IMR-90 (cell line): ENCODE measurements at regions not wholly inside any gene's neighbourhood (a gene's known extent, or its start where the extent isn't known, plus 50 kb on each side); places are given as distances from the start of the nearest gene placed in this dataset.

Experiments used
- ATAC-seq: fragments of 200-7000 bp; cut with Tn5 transposase; 2 replicates; pipeline ENCODE4 v1.9.1; 2020; ENCODE audit warnings: low read depth, mild to moderate bottlenecking, moderate library complexity
- BruUV-seq: library from RNA; stranded (reverse); fragments of 400-500 nt; replicated peaks from 2 replicates; lab custom pipeline; 2021; lab: Mats Ljungman, UMichigan
- CTCF ChIA-PET: fragments of 300-600 bp; formaldehyde crosslinking; extraction: SDS; loops from one replicate; lab custom pipeline; 2021; ENCODE audit warnings: antibody characterized with exemption; lab: Yijun Ruan, JAX
- POLR2A ChIA-PET: fragments of 300-600 bp; sonication (Branson Sonifier 250); formaldehyde crosslinking; loops from one replicate; lab custom pipeline; 2022; ENCODE audit warnings: antibody characterized with exemption; ENCODE audit not compliant: unreplicated experiment; lab: Charles Lee
- DNase-seq: peaks from one replicate; pipeline ENCODE4 v3.0.0; 2013
- H2AFZ ChIP-seq: replicated peaks from 2 replicates; pipeline ENCODE3; 2013; ENCODE audit warnings: low read length, mild to moderate bottlenecking; ENCODE audit not compliant: poor library complexity
- H2AK5ac ChIP-seq: 2 replicates; pipeline ENCODE4 v1.6.1; 2013; ENCODE audit warnings: low read depth, low read length, inconsistent platforms
- H2AK9ac ChIP-seq: replicated peaks from 2 replicates; pipeline ENCODE3; 2013; ENCODE audit warnings: mild to moderate bottlenecking, low read depth, low read length, moderate library complexity; ENCODE audit not compliant: poor library complexity
- H2BK120ac ChIP-seq: 2 replicates; pipeline ENCODE4 v1.6.1; 2013; ENCODE audit warnings: low read depth, low read length, inconsistent platforms
- H2BK15ac ChIP-seq: 3 replicates; pipeline ENCODE4 v1.6.1; 2013; ENCODE audit warnings: low read depth, low read length, inconsistent platforms
- H2BK20ac ChIP-seq: 2 replicates; pipeline ENCODE4 v1.6.1; 2013; ENCODE audit warnings: low read depth, mild to moderate bottlenecking, inconsistent platforms, low read length, moderate library complexity
- H2BK5ac ChIP-seq: 2 replicates; pipeline ENCODE4 v1.6.1; 2013; ENCODE audit warnings: mild to moderate bottlenecking, low read depth, low read length, inconsistent platforms; ENCODE audit not compliant: poor library complexity, severe bottlenecking
- H3K14ac ChIP-seq: replicated peaks from 2 replicates; pipeline ENCODE4 v1.6.1; 2013; ENCODE audit warnings: low read depth, low read length, inconsistent platforms
- H3K18ac ChIP-seq: 2 replicates; pipeline ENCODE4 v1.6.1; 2013; ENCODE audit warnings: low read depth, low read length, control low read depth
- H3K23ac ChIP-seq: 2 replicates; pipeline ENCODE4 v1.6.1; 2013; ENCODE audit warnings: low read depth, low read length, inconsistent platforms
- H3K27ac ChIP-seq: 2 replicates; pipeline ENCODE4 v1.5.1; 2013; ENCODE audit warnings: mild to moderate bottlenecking, control low read depth, low read length; ENCODE audit not compliant: insufficient read depth
- H3K27me3 ChIP-seq: 2 replicates; pipeline ENCODE4 v1.6.1; 2013; ENCODE audit warnings: low read length; ENCODE audit not compliant: control insufficient read depth, insufficient read depth
- H3K36me3 ChIP-seq: 2 replicates; pipeline ENCODE4 v1.6.1; 2013; ENCODE audit warnings: low read length, mixed read lengths; ENCODE audit not compliant: control insufficient read depth, insufficient read depth
- H3K4ac ChIP-seq: 2 replicates; pipeline ENCODE4 v1.6.1; 2013; ENCODE audit warnings: low read depth, low read length, inconsistent platforms
- H3K4me1 ChIP-seq: 2 replicates; pipeline ENCODE4 v1.6.1; 2013; ENCODE audit warnings: low read length, mixed read lengths; ENCODE audit not compliant: control insufficient read depth, insufficient read depth
- H3K4me2 ChIP-seq: 2 replicates; pipeline ENCODE4 v1.6.1; 2013; ENCODE audit warnings: low read depth, mild to moderate bottlenecking, control low read depth, low read length, moderate library complexity
- H3K4me3 ChIP-seq: 2 replicates; pipeline ENCODE4 v1.5.1; 2013; ENCODE audit warnings: low read depth, mild to moderate bottlenecking, control low read depth, low read length, moderate library complexity; ENCODE audit not compliant: insufficient read depth
- H3K56ac ChIP-seq: 2 replicates; pipeline ENCODE4 v1.6.1; 2013; ENCODE audit warnings: low read length, inconsistent platforms; ENCODE audit not compliant: insufficient read depth; ENCODE audit errors: extremely low read depth
- H3K79me1 ChIP-seq, 2 experiments: 2 replicates each; pipeline ENCODE4 v1.6.1; 2013; ENCODE audit warnings: low read length in 2 of 2, inconsistent platforms in 1 of 2, low read depth in 1 of 2
- H3K9ac ChIP-seq: 2 replicates; pipeline ENCODE4 v1.6.1; 2013; ENCODE audit warnings: low read depth, low read length, control low read depth
- H3K9me1 ChIP-seq: 2 replicates; pipeline ENCODE4 v1.6.1; 2013; ENCODE audit warnings: low read length, inconsistent platforms; ENCODE audit not compliant: insufficient read depth
- H3K9me3 ChIP-seq: 2 replicates; pipeline ENCODE4 v1.6.1; 2013; ENCODE audit warnings: low read length; ENCODE audit not compliant: control insufficient read depth, insufficient read depth
- H4K20me1 ChIP-seq: 2 replicates; pipeline ENCODE4 v1.6.1; 2013; ENCODE audit warnings: low read length, inconsistent platforms; ENCODE audit not compliant: insufficient read depth
- H4K5ac ChIP-seq: 2 replicates; pipeline ENCODE4 v1.6.1; 2013; ENCODE audit warnings: mild to moderate bottlenecking, low read depth, low read length, control low read depth
- H4K8ac ChIP-seq, 2 experiments: 2 replicates each; pipeline ENCODE4 v1.6.1; 2013; ENCODE audit warnings: low read depth in 2 of 2, low read length in 2 of 2, control low read depth in 1 of 2, inconsistent platforms in 1 of 2
- H4K91ac ChIP-seq: 2 replicates; pipeline ENCODE4 v1.6.1; 2013; ENCODE audit warnings: low read depth, low read length, inconsistent platforms; ENCODE audit not compliant: insufficient read depth
- BHLHE40 ChIP-seq: fragments of 150-350 bp; IDR thresholded peaks from 2 replicates; pipeline ENCODE4 v1.6.1; 2016; ENCODE audit warnings: mild to moderate bottlenecking, low read depth, low read length
- CEBPB ChIP-seq: IDR thresholded peaks from 2 replicates; pipeline ENCODE4 v1.6.1; 2012; ENCODE audit warnings: low read depth, low read length, improper control_type of control experiment
- CHD1 ChIP-seq: IDR thresholded peaks from 2 replicates; pipeline ENCODE4 v1.6.1; 2012; ENCODE audit warnings: low read depth, low read length, improper control_type of control experiment
- CTCF ChIP-seq: conservative IDR thresholded peaks from 2 replicates; pipeline ENCODE4 v1.5.1; 2012; ENCODE audit warnings: mild to moderate bottlenecking, low read depth, low read length, improper control_type of control experiment
- FOS ChIP-seq: fragments of 150-350 bp; IDR thresholded peaks from 2 replicates; pipeline ENCODE4 v1.6.1; 2016; ENCODE audit warnings: low read depth, low read length
- MAFK ChIP-seq: IDR thresholded peaks from 2 replicates; pipeline ENCODE4 v1.6.1; 2012; ENCODE audit warnings: low read depth, low read length, improper control_type of control experiment
- NFE2L2 ChIP-seq: fragments of 150-350 bp; IDR thresholded peaks from 2 replicates; pipeline ENCODE4 v1.6.1; 2016; ENCODE audit warnings: low read depth, mild to moderate bottlenecking, low read length
- POLR2A ChIP-seq: IDR thresholded peaks from 2 replicates; pipeline ENCODE4 v1.6.1; 2012; ENCODE audit warnings: mild to moderate bottlenecking, low read depth, low read length
- RAD21 ChIP-seq: IDR thresholded peaks from 2 replicates; pipeline ENCODE4 v1.6.1; 2012; ENCODE audit warnings: low read length, improper control_type of control experiment
- RCOR1 ChIP-seq: IDR thresholded peaks from 2 replicates; pipeline ENCODE4 v1.6.1; 2012; ENCODE audit warnings: mild to moderate bottlenecking, low read length, improper control_type of control experiment; ENCODE audit not compliant: insufficient replicate concordance
- RFX5 ChIP-seq: IDR thresholded peaks from 2 replicates; pipeline ENCODE4 v1.8.0; 2012; ENCODE audit warnings: low read depth, mild to moderate bottlenecking, low read length, moderate library complexity
- SMC3 ChIP-seq: fragments of 150-350 bp; IDR thresholded peaks from 2 replicates; pipeline ENCODE4 v1.6.1; 2016; ENCODE audit warnings: low read depth, mild to moderate bottlenecking, antibody characterized with exemption, low read length, moderate library complexity
- USF2 ChIP-seq: fragments of 150-350 bp; IDR thresholded peaks from 2 replicates; pipeline ENCODE4 v1.6.1; 2017; ENCODE audit warnings: mild to moderate bottlenecking, antibody characterized with exemption, low read length, low read depth
- WGBS, 2 experiments: methylation state at CpG; one replicate each; pipeline versions ENCODE4 v1.1.5 to v1.1.7; 2013; ENCODE audit warnings: missing lambda C conversion rate in 2 of 2; ENCODE audit not compliant: insufficient read length in 1 of 2; ENCODE audit errors: extremely low coverage in 2 of 2; 5-methylcytosine and 5-hydroxymethylcytosine counted together
- dilution Hi-C: fragments of 300-500 bp; cut with HindIII; formaldehyde crosslinking; loops from one replicate; pipeline ENCODE4 v1.14.3; 2018; ENCODE audit warnings: low sequenced_read_pairs; ENCODE audit not compliant: unreplicated experiment
- in situ Hi-C: fragments of 300-500 bp; cut with MboI; formaldehyde crosslinking; loops from 3 replicates; pipeline ENCODE4 v1.14.3; 2019; ENCODE audit warnings: low sequenced_read_pairs, inconsistent platforms, mixed read lengths
- intact Hi-C: fragments of 100-400 bp; cut with micrococcal nuclease; formaldehyde crosslinking; loops from 2 replicates; pipeline ENCODE4 v1.10.0; 2022
- TF ChIP-seq, protein P1 (sequence below): fragments of 150-350 bp; IDR thresholded peaks from 2 replicates; pipeline ENCODE4 v1.6.1; 2016; ENCODE audit warnings: low read depth, mild to moderate bottlenecking, low read length, moderate library complexity, borderline replicate concordance

- Histone ChIP-seq H3K36me3 (no peaks in the 10 kb centered on the region), H3K27ac (no peak overlapping the region), H2BK5ac (no peak overlapping the region), H3K4me1 (no peaks in the 10 kb centered on the region), H2AK9ac (no peak overlapping the region), H3K4ac (no peak overlapping the region), H2BK15ac (no peak overlapping the region), H4K8ac (no peak overlapping the region), H3K27me3 (peaks cover 2% of the 10 kb centered on the region; the same call in 1 of the 2 replicates), H3K9ac (no peak overlapping the region), H2AFZ (no peak overlapping the region), H3K56ac (no peak overlapping the region), H3K14ac (no peak overlapping the region), H3K18ac (no peak overlapping the region), H3K23ac (no peak overlapping the region), H4K91ac (no peak overlapping the region), H4K20me1 (no peaks in the 10 kb centered on the region), H3K9me1 (no peaks in the 10 kb centered on the region), H2AK5ac (no peak overlapping the region), H2BK120ac (no peak overlapping the region), H2BK20ac (no peak overlapping the region), H3K79me1 (no peaks in the 10 kb centered on the region), H3K4me3 (no peak overlapping the region), H3K4me2 (no peak overlapping the region), H4K5ac (no peak overlapping the region), H3K9me3 (no peaks in the 10 kb centered on the region)
- ATAC-seq (no peak), DNase-seq (no peak)
- no TSS peak for BruUV-seq
- dilution Hi-C loops (no loop called here), intact Hi-C loops (no loop called here), in situ Hi-C loops (no loop called here)
- CTCF ChIA-PET = no interaction called here
- TF ChIP-seq NFE2L2 (no peak), BHLHE40 (no peak), SMC3 (no peak), FOS (no peak), POLR2A (no peak), CEBPB (no peak), MAFK (no peak), RFX5 (no peak), CTCF (no peak), USF2 (no peak), RCOR1 (no peak), RAD21 (no peak), CHD1 (no peak)
- TF ChIP-seq, protein P1, sequence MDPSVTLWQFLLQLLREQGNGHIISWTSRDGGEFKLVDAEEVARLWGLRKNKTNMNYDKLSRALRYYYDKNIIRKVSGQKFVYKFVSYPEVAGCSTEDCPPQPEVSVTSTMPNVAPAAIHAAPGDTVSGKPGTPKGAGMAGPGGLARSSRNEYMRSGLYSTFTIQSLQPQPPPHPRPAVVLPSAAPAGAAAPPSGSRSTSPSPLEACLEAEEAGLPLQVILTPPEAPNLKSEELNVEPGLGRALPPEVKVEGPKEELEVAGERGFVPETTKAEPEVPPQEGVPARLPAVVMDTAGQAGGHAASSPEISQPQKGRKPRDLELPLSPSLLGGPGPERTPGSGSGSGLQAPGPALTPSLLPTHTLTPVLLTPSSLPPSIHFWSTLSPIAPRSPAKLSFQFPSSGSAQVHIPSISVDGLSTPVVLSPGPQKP = no peak
- POLR2A ChIA-PET = no interaction called here
- 0% methylated on average over 1 of the region's 11 CpGs; no CpG with 5 or more reads in 1 of the 2 experiments for WGBS, 2 experiments
These were observed 83.4 kb downstream of the FOXD2 start for GRCh38 chr1:47521034-47521881.
